GM23338 (cell line): ENCODE measurements at regions not wholly inside any gene's neighbourhood (a gene's known extent, or its start where the extent isn't known, plus 50 kb on each side); places are given as distances from the start of the nearest gene placed in this dataset.
"Not testable (repeated sequence)": the region's sequence is repeated elsewhere in the genome, so short reads cannot be mapped to it uniquely, and the experiment has no call there.

Source experiments
- CREB1 ChIP-seq: fragments of 250-450 bp; sonication (Bioruptor Pico); IDR thresholded peaks from 2 replicates; pipeline ENCODE4 v1.5.0; 2020; ENCODE audit warnings: low read depth, mild to moderate bottlenecking, moderate library complexity
- CTCF ChIP-seq, 2 experiments: fragments of 200-600 bp in 1 of 2; sonication (generic) in 1 of 2; conservative IDR thresholded peaks; 2 replicates each; pipeline versions ENCODE4 v1.5.1 to v1.6.1; 2016 to 2017; ENCODE audit warnings: antibody characterized with exemption in 2 of 2, low read depth in 2 of 2, mild to moderate bottlenecking in 2 of 2, moderate library complexity in 1 of 2
- ETS1 ChIP-seq: IDR thresholded peaks from 2 replicates; pipeline ENCODE4 v1.6.1; 2016; ENCODE audit warnings: antibody characterized with exemption
- EZH2 ChIP-seq: fragments of 200-600 bp; sonication (generic); IDR thresholded peaks from one replicate; pipeline ENCODE4 v1.8.0; 2017; ENCODE audit warnings: antibody characterized with exemption, mild to moderate bottlenecking, low read depth; ENCODE audit not compliant: unreplicated experiment
- EZH2phosphoT487 ChIP-seq: fragments of 200-600 bp; sonication (generic); IDR thresholded peaks from one replicate; pipeline ENCODE4 v1.8.1; 2018; ENCODE audit warnings: antibody characterized with exemption; ENCODE audit not compliant: unreplicated experiment
- JUNB ChIP-seq: IDR thresholded peaks from one replicate; pipeline ENCODE4 v1.6.1; 2016; ENCODE audit warnings: antibody characterized with exemption; ENCODE audit not compliant: unreplicated experiment
- NANOG ChIP-seq: IDR thresholded peaks from 2 replicates; pipeline ENCODE4 v1.6.1; 2016; ENCODE audit warnings: antibody characterized with exemption, borderline replicate concordance
- POLR2AphosphoS5 ChIP-seq: IDR thresholded peaks from 2 replicates; pipeline ENCODE4 v1.6.1; 2016; ENCODE audit warnings: antibody characterized with exemption, low read depth
- REST ChIP-seq: IDR thresholded peaks from one replicate; pipeline ENCODE4 v1.6.1; 2018; ENCODE audit warnings: antibody characterized with exemption; ENCODE audit not compliant: unreplicated experiment
- STAT1 ChIP-seq: IDR thresholded peaks from one replicate; pipeline ENCODE4 v1.6.1; 2016; ENCODE audit warnings: antibody characterized with exemption; ENCODE audit not compliant: unreplicated experiment
- ZNF114 ChIP-seq: fragments of 250-450 bp; sonication (Bioruptor Pico); IDR thresholded peaks from 2 replicates; pipeline ENCODE4 v1.5.0; 2020; ENCODE audit warnings: mild to moderate bottlenecking, moderate library complexity
- ZNF331 ChIP-seq: fragments of 250-450 bp; sonication (Bioruptor Pico); IDR thresholded peaks from 2 replicates; pipeline ENCODE4 v1.5.0; 2020; ENCODE audit warnings: low read depth, mild to moderate bottlenecking, moderate library complexity
- ZNF462 ChIP-seq: fragments of 250-450 bp; sonication (Bioruptor Pico); IDR thresholded peaks from 2 replicates; pipeline ENCODE4 v1.5.0; 2020; ENCODE audit warnings: mild to moderate bottlenecking, moderate library complexity

- TF ChIP-seq CTCF (conservative IDR thresholded peaks at IDR 0.05; ENCODE audit: low read depth in 2 of 2); EZH2phosphoT487; ETS1; JUNB; ZNF114 (CRISPR knock-in tag); EZH2; POLR2AphosphoS5; CREB1; REST; STAT1; ZNF331 (CRISPR knock-in tag); NANOG; ZNF462 (CRISPR knock-in tag): not testable (repeated sequence)
These were observed 173.1 kb upstream of the NBPF9 start for GRCh38 chr1:149276496-149276895.
